OCI-LY7 (cell line): ENCODE measurements at regions not wholly inside any gene's neighbourhood (a gene's known extent, or its start where the extent isn't known, plus 50 kb on each side); places are given as distances from the start of the nearest gene placed in this dataset.

Experiments used
- CTCF ChIP-seq: fragments of 200-600 bp; sonication (generic); conservative IDR thresholded peaks from 2 replicates; pipeline ENCODE4 v1.5.1; 2014; ENCODE audit warnings: mild to moderate bottlenecking, antibody characterized with exemption, low read length, moderate library complexity, mixed read lengths
- EZH2phosphoT487 ChIP-seq: fragments of 200-600 bp; sonication (generic); IDR thresholded peaks from 2 replicates; pipeline ENCODE4 v1.6.1; 2018; ENCODE audit warnings: low read depth, borderline replicate concordance, mild to moderate bottlenecking, mixed run types, antibody characterized with exemption, low read length, moderate library complexity, mixed read lengths

DNA sequence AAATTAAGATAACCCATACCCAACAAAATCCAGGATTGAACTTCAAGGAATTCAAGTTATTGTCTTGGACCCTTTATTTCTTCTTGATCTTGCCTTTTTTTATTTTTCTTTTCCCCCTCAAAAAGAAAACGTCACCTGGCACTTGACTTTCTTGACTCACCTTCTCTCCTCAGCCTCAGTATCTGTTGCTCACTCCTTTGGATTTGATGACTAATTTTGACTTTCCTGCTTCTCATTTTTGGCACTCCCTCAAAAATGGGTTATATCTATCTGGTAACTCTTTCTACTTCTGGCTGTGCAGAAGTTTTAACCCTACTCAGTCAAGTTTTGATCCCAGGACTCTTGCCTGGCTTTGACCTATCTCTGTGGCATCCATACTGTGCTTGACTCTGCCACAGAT lies 66.6 kb upstream of the SPATA31D4 start:
- TF ChIP-seq CTCF (no peak), EZH2phosphoT487 (no peak)
